ENCODE measurements at regions not wholly inside any gene's neighbourhood (a gene's known extent, or its start where the extent isn't known, plus 50 kb on each side); places are given as distances from the start of the nearest gene placed in this dataset.

DNA sequence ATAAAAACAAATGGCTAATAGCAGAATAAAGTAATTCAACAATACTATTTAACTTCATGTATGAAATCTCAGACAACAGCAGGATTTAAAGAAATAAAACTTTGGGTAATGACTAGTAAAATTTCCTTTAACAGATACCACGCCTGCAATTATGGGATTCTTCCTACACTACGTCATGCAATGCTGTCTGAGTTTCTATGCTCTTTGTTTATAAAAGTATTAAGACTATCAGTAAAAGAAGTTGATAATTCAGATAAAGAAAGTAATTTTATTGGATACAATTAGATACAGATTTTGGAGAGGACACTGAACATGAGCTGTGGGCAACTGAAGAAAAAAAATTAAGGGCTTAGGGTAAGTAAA lies 308.4 kb upstream of the LRFN5 start:
- no CpG with 5 or more reads among the region's 2 CpGs for WGBS (ENCODE audit: insufficient coverage)
- H3K27me3 Mint-ChIP-seq (ENCODE audit: low read depth in 2 of 2), result no peaks in the 10 kb centered on the region
- TF ChIP-seq, protein P1, sequence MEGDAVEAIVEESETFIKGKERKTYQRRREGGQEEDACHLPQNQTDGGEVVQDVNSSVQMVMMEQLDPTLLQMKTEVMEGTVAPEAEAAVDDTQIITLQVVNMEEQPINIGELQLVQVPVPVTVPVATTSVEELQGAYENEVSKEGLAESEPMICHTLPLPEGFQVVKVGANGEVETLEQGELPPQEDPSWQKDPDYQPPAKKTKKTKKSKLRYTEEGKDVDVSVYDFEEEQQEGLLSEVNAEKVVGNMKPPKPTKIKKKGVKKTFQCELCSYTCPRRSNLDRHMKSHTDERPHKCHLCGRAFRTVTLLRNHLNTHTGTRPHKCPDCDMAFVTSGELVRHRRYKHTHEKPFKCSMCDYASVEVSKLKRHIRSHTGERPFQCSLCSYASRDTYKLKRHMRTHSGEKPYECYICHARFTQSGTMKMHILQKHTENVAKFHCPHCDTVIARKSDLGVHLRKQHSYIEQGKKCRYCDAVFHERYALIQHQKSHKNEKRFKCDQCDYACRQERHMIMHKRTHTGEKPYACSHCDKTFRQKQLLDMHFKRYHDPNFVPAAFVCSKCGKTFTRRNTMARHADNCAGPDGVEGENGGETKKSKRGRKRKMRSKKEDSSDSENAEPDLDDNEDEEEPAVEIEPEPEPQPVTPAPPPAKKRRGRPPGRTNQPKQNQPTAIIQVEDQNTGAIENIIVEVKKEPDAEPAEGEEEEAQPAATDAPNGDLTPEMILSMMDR (IDR thresholded peaks at IDR 0.05), result no peak
- Histone ChIP-seq H3K36me3 (ENCODE audit: control insufficient read depth, insufficient read depth, low read length) (no peaks in the 10 kb centered on the region), H3K4me1 (ENCODE audit: control insufficient read depth, insufficient read depth, low read length) (no peaks in the 10 kb centered on the region), H3K27me3 (ENCODE audit: control insufficient read depth, insufficient read depth, low read length) (no peaks in the 10 kb centered on the region), H3K27ac (ENCODE audit: low read length) (no peak overlapping the region), H3K4me3 (ENCODE audit: low read length) (no peak overlapping the region), H3K9me3 (ENCODE audit: control insufficient read depth, insufficient read depth, low read length) (no peaks in the 10 kb centered on the region)
- DNase-seq (no peak), ATAC-seq (no peak)
- no peak overlapping the region for H3K27ac Mint-ChIP-seq
- no peaks in the 10 kb centered on the region for H3K36me3 Mint-ChIP-seq
- no peaks in the 10 kb centered on the region for H3K4me1 Mint-ChIP-seq
- peaks cover 7 to 13% of the 10 kb centered on the region in 2 donors for H3K9me3 Mint-ChIP-seq
- no peak overlapping the region for H3K4me3 Mint-ChIP-seq
- intact Hi-C loops (cut with micrococcal nuclease), result no loop called here

DNA sequence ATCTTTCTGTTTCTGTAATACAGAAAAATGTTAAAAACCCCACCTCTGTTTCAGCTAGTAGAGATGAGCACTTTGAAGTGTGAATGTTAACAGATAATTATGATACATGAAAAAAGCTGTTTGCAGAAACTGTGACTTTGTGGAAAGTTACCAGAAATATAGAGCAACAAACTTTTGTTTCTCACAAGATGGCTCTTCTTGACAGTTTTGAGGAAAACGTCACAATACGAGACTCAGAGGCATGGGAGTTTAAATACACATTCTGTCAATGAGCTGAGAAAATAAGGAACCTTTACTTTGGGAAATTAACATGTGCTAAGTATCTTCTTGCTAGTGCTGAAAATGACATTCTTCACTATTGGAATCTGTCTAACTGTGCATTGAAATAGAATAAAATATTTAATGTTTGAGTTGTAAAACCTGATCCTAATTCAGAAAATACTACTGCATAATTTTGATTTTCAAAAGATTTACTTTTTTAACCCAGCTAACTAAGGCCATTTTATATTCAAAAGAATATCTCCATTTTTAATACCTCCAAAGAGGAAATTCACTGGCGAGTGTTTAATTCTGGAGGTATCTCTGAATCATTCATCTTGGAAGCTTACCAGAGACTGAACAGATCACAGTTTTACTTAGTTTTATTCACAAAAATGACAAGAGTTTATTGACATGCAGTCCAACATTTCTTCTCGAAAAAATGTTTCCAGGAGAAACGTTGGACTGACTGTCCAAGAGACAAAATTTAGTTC lies 308.9 kb upstream of the LRFN5 start:
- Mint-ChIP-seq H3K36me3 (no peaks in the 10 kb centered on the region), H3K4me1 (no peaks in the 10 kb centered on the region), H3K4me3 (no peak overlapping the region), H3K27ac (no peak overlapping the region), H3K9me3 (peaks cover 8 to 15% of the 10 kb centered on the region in 2 donors), H3K27me3 (ENCODE audit: low read depth in 2 of 2) (no peaks in the 10 kb centered on the region)
- no peak overlapping the region for H3K4me3 ChIP-seq (ENCODE audit: low read length)
- 54% methylated on average over 5 of the region's 5 CpGs for WGBS (ENCODE audit: insufficient coverage)
- TF ChIP-seq, protein P1 (IDR thresholded peaks at IDR 0.05), result no peak
- H3K36me3 ChIP-seq (ENCODE audit: control insufficient read depth, insufficient read depth, low read length), result no peaks in the 10 kb centered on the region
- no peaks in the 10 kb centered on the region for H3K27me3 ChIP-seq (ENCODE audit: control insufficient read depth, insufficient read depth, low read length)
- intact Hi-C loops (cut with micrococcal nuclease), result no loop called here
- no peak for DNase-seq
- no peak for ATAC-seq
- no peaks in the 10 kb centered on the region for H3K9me3 ChIP-seq (ENCODE audit: control insufficient read depth, insufficient read depth, low read length)
- H3K4me1 ChIP-seq (ENCODE audit: control insufficient read depth, insufficient read depth, low read length), result no peaks in the 10 kb centered on the region
- no peak overlapping the region for H3K27ac ChIP-seq (ENCODE audit: low read length)

DNA sequence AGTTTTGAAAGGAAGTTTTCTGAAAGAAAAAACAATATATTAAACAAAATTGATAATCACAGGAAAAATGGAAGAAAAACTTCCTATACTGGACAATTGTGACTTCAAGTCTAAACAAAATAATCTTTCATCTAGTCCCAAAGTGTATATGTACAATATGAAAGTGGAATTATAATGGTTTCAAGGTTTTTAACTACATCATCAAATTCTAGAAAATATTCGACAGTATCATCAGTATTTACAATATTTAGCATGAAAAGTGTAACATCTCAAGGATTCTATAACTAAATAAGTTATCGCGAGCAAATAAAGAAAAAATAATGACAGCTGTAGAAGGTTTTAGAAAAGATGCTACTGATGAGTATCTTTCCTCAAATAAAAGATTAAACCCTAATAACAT lies 310.9 kb upstream of the LRFN5 start:
- no peak overlapping the region for H3K4me3 Mint-ChIP-seq
- ATAC-seq (no peak), DNase-seq (no peak)
- WGBS (ENCODE audit: insufficient coverage), result no CpG with 5 or more reads among the region's 3 CpGs
- no peaks in the 10 kb centered on the region for H3K4me1 Mint-ChIP-seq
- Histone ChIP-seq H3K4me3 (ENCODE audit: low read length) (no peak overlapping the region), H3K9me3 (ENCODE audit: control insufficient read depth, insufficient read depth, low read length) (no peaks in the 10 kb centered on the region), H3K4me1 (ENCODE audit: control insufficient read depth, insufficient read depth, low read length) (no peaks in the 10 kb centered on the region), H3K27ac (ENCODE audit: low read length) (no peak overlapping the region), H3K27me3 (ENCODE audit: control insufficient read depth, insufficient read depth, low read length) (no peaks in the 10 kb centered on the region), H3K36me3 (ENCODE audit: control insufficient read depth, insufficient read depth, low read length) (no peaks in the 10 kb centered on the region)
- no peak overlapping the region for H3K27ac Mint-ChIP-seq
- peaks cover 10 to 20% of the 10 kb centered on the region in 2 donors for H3K9me3 Mint-ChIP-seq
- intact Hi-C loops (cut with micrococcal nuclease), result no loop called here
- H3K36me3 Mint-ChIP-seq, result no peaks in the 10 kb centered on the region
- no peaks in the 10 kb centered on the region for H3K27me3 Mint-ChIP-seq (ENCODE audit: low read depth in 2 of 2)
- TF ChIP-seq, protein P1 (IDR thresholded peaks at IDR 0.05), result no peak

DNA sequence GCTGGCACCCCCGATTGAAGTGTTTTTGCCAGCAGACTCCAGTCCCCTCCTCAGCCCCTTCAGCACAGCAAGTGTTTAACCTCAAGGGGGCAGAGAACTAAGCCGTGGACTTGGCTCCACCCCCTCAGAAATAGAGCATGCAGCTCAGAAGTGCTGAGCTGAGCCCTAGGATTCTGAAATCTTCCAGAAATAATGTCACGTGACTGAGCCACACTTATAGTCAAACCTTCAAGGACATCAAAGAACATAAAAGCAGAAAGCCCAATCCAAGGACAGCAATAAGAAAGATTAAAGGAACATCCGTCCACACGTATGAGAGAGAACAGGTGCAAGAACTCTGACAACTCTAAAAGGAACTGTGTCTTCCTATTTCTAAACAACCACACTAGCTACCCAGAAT lies 317.7 kb upstream of the LRFN5 start:
- DNase-seq (no peak), ATAC-seq (no peak)
- no peak overlapping the region for H3K4me3 ChIP-seq (ENCODE audit: low read length)
- Mint-ChIP-seq H3K4me1 (no peaks in the 10 kb centered on the region), H3K4me3 (no peak overlapping the region), H3K27ac (no peak overlapping the region), H3K36me3 (peaks cover 15% of the 10 kb centered on the region), H3K27me3 (ENCODE audit: low read depth in 2 of 2) (no peaks in the 10 kb centered on the region), H3K9me3 (peaks cover 10 to 29% of the 10 kb centered on the region in 2 donors)
- H3K27ac ChIP-seq (ENCODE audit: low read length), result no peak overlapping the region
- no peaks in the 10 kb centered on the region for H3K4me1 ChIP-seq (ENCODE audit: control insufficient read depth, insufficient read depth, low read length)
- no peaks in the 10 kb centered on the region for H3K27me3 ChIP-seq (ENCODE audit: control insufficient read depth, insufficient read depth, low read length)
- peaks cover 4% of the 10 kb centered on the region for H3K9me3 ChIP-seq (ENCODE audit: control insufficient read depth, insufficient read depth, low read length)
- no peaks in the 10 kb centered on the region for H3K36me3 ChIP-seq (ENCODE audit: control insufficient read depth, insufficient read depth, low read length)
- intact Hi-C loops (cut with micrococcal nuclease), result no loop called here
- TF ChIP-seq, protein P1 (IDR thresholded peaks at IDR 0.05), result no peak
- WGBS (ENCODE audit: insufficient coverage), result 85% methylated on average over 5 of the region's 5 CpGs
